ENCODE measurements at regions not wholly inside any gene's neighbourhood (a gene's known extent, or its start where the extent isn't known, plus 50 kb on each side); places are given as distances from the start of the nearest gene placed in this dataset.

- TF ChIP-seq CTCF (conservative IDR thresholded peaks at IDR 0.05; ENCODE audit: low read length) (no peak), EZH2phosphoT487 (IDR thresholded peaks at IDR 0.05; ENCODE audit: borderline replicate concordance, low read depth, low read length) (no peak)
These were observed 341.8 kb downstream of the RAP2B start for GRCh38 chr3:153503873-153504272.
